ENCODE measurements at regions not wholly inside any gene's neighbourhood (a gene's known extent, or its start where the extent isn't known, plus 50 kb on each side); places are given as distances from the start of the nearest gene placed in this dataset.

DNA sequence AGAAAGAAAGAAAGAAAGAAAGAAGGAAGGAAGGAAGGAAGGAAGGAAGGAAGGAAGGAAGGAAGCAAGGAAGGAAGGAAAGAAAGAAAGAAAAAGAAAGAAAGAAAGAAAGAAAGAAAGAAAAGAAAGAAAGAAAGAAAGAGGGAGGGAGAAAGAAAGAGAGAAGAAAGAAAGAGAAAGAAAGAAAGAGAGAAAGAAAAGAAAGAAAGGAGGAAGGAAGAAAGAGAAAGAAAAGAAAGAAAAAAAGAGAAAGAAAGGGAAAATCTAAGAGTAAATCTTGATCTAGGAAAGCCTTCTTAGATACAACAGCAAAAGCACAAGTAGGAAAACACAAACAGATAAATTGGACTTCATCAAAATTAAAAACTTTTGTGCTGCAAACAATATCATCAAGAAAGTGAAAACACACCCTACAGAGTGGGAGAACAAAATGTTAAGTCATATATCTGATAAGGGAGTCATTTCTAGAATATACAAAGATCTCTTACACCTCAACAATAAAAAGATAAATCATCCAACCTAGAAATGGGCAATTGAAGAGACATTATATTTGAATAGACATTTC, 116.8 kb upstream of the FGF3 start:
- ATAC-seq (no peak), DNase-seq (no peak)
- Mint-ChIP-seq H3K4me3 (no peak overlapping the region), H3K36me3 (ENCODE audit: low read depth) (no peaks in the 10 kb centered on the region), H3K4me1 (ENCODE audit: low read depth) (no peaks in the 10 kb centered on the region), H3K9me3 (ENCODE audit: insufficient read depth) (no peaks in the 10 kb centered on the region), H3K27me3 (ENCODE audit: low read depth) (peaks cover 6% of the 10 kb centered on the region), H3K27ac (no peak overlapping the region)
- ChIA-PET POLR2A (no interaction called here), CTCF (interaction anchor here (1.0 kb wide), 1 partner anchor 260 kb away, joined by 3 read pairs; no protein-coding TSS in a partner anchor)

DNA sequence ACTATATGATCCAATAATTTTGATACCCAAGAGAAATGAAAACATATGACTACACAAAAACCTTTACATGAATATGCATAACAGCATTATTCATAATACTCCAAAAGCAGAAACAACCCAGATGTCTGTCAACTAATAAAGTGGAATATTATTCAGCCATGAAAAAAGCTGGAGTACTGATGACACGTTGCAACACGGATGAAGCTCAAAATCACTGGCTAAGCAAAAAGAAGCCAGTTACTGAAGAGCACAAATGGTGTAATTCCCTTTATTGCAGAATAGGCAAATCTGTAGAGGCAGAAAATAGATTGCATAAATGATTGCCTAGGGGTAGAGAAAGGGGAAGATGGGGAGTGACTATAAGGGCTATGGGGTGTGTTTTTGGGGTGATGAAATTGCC, 117.6 kb upstream of the FGF3 start:
- Mint-ChIP-seq H3K36me3 (ENCODE audit: low read depth) (no peaks in the 10 kb centered on the region), H3K9me3 (ENCODE audit: insufficient read depth) (no peaks in the 10 kb centered on the region), H3K27me3 (ENCODE audit: low read depth) (peaks cover 6% of the 10 kb centered on the region), H3K27ac (no peak overlapping the region), H3K4me3 (no peak overlapping the region), H3K4me1 (ENCODE audit: low read depth) (no peaks in the 10 kb centered on the region)
- CTCF ChIA-PET: interaction anchor here (1.0 kb wide), 1 partner anchor 259 kb away, joined by 3 read pairs; no protein-coding TSS in a partner anchor
- no peak for DNase-seq
- POLR2A ChIA-PET: no interaction called here
- ATAC-seq: no peak

DNA sequence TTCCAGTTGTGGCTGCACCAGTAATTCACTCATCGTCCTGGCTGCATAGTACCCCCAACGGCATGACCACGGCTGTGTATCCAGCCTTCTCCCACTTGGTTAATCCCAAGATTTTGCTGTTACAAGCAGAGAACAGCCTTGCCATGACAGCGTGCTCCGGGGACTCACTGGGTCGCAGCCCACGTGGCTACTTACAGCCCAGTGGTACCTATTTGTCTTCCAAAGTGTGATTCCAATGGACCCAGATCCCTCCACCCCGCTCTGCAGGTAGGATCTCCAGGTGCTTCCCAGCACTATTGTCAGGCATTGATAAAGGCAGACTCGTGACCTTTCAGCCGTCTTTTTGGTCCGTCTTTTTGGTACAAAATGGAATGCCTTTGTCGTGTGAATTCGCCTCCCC, 119.0 kb upstream of the FGF3 start:
- POLR2A ChIA-PET: no interaction called here
- DNase-seq: no peak
- Mint-ChIP-seq H3K4me3 (no peak overlapping the region), H3K36me3 (ENCODE audit: low read depth) (no peaks in the 10 kb centered on the region), H3K4me1 (ENCODE audit: low read depth) (no peaks in the 10 kb centered on the region), H3K27ac (no peak overlapping the region), H3K9me3 (ENCODE audit: insufficient read depth) (no peaks in the 10 kb centered on the region), H3K27me3 (ENCODE audit: low read depth) (peaks cover 3% of the 10 kb centered on the region)
- CTCF ChIA-PET: no interaction called here
- ATAC-seq: no peak

DNA sequence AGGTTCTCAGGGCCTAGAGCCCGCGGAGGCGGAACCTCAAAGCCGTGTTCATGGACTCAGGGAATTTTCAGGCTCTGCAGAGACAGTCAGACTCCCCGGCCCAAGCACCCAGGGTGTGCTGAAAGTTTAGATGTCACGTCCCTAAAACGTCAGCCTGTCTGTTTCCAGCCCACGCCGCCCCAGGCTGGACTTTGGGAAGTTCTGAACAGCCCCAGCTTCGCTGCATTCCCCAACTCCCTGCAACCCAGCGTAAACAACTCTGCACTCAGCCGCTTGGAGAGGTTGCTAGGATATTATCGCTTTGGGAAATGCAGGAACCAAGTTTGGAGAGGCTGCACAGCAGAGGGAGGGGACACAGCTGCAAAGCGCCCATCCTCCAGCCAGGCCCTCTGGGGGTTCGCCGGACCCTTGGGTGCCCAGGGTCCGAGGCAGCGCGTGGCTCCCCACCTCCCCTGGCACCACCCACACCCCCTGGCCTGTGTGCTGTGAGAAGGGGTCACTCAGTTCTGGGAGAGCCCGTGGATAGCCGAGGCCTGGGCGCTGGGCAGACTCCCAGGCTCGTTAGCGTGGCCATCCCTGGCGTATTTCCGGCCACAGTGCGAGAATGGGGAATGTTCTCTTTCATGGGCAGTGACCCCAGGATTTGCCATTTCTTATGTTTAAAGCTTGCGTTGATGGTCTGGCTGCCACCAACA, 120.5 kb upstream of the FGF3 start:
- POLR2A ChIA-PET: no interaction called here
- CTCF ChIA-PET: interaction anchor here (0.6 kb wide), 1 partner anchor 21 kb away, joined by 3 read pairs; no protein-coding TSS in a partner anchor
- ATAC-seq (no peak), DNase-seq (no peak)
- H3K9me3 Mint-ChIP-seq (ENCODE audit: insufficient read depth): no peaks in the 10 kb centered on the region
- H3K4me3 Mint-ChIP-seq: no peak overlapping the region
- H3K27ac Mint-ChIP-seq: no peak overlapping the region
- no peaks in the 10 kb centered on the region for H3K4me1 Mint-ChIP-seq (ENCODE audit: low read depth)
- H3K27me3 Mint-ChIP-seq (ENCODE audit: low read depth): peaks cover under 1% of the 10 kb centered on the region
- no peaks in the 10 kb centered on the region for H3K36me3 Mint-ChIP-seq (ENCODE audit: low read depth)

DNA sequence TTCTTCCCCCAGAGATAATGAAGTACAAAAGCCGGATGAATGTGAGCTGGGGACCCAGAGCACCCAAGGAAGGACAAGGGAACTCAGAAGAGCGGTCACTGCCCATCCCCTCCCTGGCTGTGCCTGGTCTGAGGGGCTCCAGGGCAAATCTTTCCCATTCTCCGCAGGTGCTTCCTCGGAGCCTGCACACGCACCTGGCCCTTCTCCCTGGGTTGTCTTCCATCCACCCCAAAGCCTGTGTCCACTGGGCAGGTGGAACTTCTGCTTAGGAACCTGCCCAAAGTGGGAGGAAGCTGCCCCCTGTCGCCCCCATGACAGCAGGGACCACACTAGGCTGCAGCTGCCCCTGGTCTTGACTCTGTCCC, 121.0 kb upstream of the FGF3 start:
- DNase-seq (no peak), ATAC-seq (no peak)
- Mint-ChIP-seq H3K27me3 (ENCODE audit: low read depth) (no peaks in the 10 kb centered on the region), H3K36me3 (ENCODE audit: low read depth) (no peaks in the 10 kb centered on the region), H3K4me3 (no peak overlapping the region), H3K9me3 (ENCODE audit: insufficient read depth) (no peaks in the 10 kb centered on the region), H3K27ac (no peak overlapping the region), H3K4me1 (ENCODE audit: low read depth) (no peaks in the 10 kb centered on the region)
- POLR2A ChIA-PET: no interaction called here
- CTCF ChIA-PET: no interaction called here

DNA sequence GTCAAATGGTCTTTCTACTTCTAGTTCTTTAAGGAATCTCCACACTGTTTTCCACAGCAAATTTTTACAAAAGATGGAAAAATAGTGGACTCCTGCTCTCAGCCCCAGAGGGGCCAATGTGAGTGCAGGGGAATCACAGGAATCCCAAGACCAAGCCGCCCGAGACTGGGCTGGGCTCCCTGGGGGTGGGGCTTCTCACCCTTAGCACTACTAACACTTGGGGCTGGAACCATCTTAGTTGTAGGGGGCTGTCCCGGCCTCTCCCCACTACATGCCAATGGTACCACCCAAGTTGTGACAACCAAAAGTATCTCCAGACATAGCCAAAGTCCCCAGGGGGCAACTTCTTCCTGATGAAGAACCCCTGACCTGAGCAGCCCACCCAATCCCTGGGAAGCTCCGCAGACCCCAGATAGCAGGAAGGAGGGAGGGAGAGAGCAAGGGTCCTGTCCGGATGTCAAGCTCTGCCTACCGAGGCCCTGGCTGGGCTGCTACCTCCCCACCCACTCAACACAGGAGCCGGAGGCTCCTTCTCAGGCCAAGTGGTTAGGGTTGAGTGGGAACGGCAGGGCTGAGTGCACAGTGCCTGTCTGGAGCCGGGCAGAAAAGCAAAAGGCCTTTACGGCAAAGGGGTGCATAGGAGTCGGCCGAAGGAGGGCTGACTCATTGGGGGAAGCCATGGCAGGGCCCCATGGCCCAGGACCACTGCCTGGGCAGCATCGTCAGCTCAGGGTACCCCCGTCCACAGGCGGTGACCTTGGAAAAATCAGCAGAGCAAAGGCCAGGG, 122.5 kb upstream of the FGF3 start:
- CTCF ChIA-PET: no interaction called here
- POLR2A ChIA-PET: no interaction called here
- ATAC-seq (no peak), DNase-seq (no peak)
- H3K36me3 Mint-ChIP-seq (ENCODE audit: low read depth): no peaks in the 10 kb centered on the region
- H3K4me1 Mint-ChIP-seq (ENCODE audit: low read depth): no peaks in the 10 kb centered on the region
- no peak overlapping the region for H3K27ac Mint-ChIP-seq
- no peaks in the 10 kb centered on the region for H3K27me3 Mint-ChIP-seq (ENCODE audit: low read depth)
- H3K9me3 Mint-ChIP-seq (ENCODE audit: insufficient read depth): no peaks in the 10 kb centered on the region
- no peak overlapping the region for H3K4me3 Mint-ChIP-seq

DNA sequence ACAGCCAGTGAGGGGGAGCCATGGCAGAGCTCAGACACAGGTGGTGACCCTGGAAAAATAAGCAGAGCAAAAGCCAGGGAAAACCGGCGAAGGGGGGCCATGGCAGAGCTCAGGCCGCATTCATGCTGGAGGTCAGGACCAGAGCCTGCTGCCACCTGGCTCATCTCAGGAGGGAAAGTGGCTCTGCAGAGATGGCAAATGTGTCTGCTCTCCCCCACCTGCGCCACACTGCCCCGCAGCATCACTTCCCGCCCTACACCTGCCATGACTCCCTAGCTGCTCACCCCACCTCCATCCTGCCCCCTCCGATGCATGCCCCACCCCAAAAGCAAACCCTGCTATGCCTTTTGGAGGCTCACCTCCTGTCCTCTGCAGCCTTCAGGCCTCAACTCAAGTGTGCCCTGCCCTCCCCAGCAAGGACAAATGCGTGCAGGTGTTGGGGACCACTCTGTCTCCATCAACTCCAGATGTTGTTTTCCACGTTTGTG, 123.2 kb upstream of the FGF3 start:
- CTCF ChIA-PET: no interaction called here
- ATAC-seq: no peak
- POLR2A ChIA-PET: no interaction called here
- no peak for DNase-seq
- Mint-ChIP-seq H3K36me3 (ENCODE audit: low read depth) (no peaks in the 10 kb centered on the region), H3K27me3 (ENCODE audit: low read depth) (no peaks in the 10 kb centered on the region), H3K27ac (no peak overlapping the region), H3K4me1 (ENCODE audit: low read depth) (no peaks in the 10 kb centered on the region), H3K9me3 (ENCODE audit: insufficient read depth) (no peaks in the 10 kb centered on the region), H3K4me3 (no peak overlapping the region)

DNA sequence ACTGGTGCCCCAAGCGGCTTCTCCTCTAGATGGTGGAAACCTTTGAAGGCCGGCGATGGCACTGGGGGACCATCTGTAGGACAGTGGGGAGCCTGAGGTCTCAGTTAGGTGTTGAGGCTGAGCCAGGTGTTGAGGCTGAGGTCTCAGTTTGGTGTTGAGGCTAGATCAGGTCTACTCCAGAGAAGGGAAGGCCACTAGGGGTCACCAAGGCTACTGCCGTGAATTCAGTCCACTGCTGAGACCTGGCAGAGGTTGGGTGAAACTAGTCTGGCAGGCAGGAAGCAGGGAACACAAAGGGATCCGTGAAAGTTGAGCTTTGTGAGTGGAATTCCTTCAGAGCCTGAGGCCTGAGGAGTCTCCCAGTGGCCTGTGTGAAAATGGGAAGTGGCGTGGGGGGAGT, 123.8 kb upstream of the FGF3 start:
- H3K9me3 Mint-ChIP-seq (ENCODE audit: insufficient read depth): no peaks in the 10 kb centered on the region
- no peak for DNase-seq

DNA sequence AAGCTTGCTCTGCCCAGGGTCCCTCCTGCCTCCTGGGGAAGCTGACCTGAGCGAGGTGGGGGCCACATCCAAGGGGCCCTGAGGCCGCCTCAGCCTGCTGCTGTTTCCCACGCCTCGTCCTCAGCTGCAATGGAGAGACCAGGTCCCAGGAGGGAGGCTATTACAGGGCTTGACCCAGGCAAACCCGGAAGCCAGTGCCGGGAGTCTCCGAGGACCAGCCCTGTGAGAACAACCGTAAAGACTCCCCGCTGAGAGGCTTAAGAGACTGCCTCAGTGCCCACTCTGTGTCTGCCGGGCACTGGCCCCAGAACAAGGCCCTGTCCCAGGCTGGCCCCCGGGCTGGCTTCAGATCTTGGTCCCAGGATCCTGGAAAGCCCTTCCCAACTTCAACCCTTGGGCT, 124.3 kb upstream of the FGF3 start:
- Mint-ChIP-seq H3K27ac (no peak overlapping the region), H3K9me3 (ENCODE audit: insufficient read depth) (no peaks in the 10 kb centered on the region), H3K4me3 (no peak overlapping the region), H3K27me3 (ENCODE audit: low read depth) (no peaks in the 10 kb centered on the region), H3K4me1 (ENCODE audit: low read depth) (no peaks in the 10 kb centered on the region), H3K36me3 (ENCODE audit: low read depth) (no peaks in the 10 kb centered on the region)
- ChIA-PET CTCF (no interaction called here), POLR2A (no interaction called here)
- DNase-seq: no peak
- no peak for ATAC-seq

More for the DNA sequence above, 123.8 kb upstream of the FGF3 start:
- ATAC-seq: no peak
- Mint-ChIP-seq H3K36me3 (ENCODE audit: low read depth) (no peaks in the 10 kb centered on the region), H3K27ac (no peak overlapping the region), H3K4me1 (ENCODE audit: low read depth) (no peaks in the 10 kb centered on the region), H3K27me3 (ENCODE audit: low read depth) (no peaks in the 10 kb centered on the region), H3K4me3 (no peak overlapping the region)
- ChIA-PET CTCF (no interaction called here), POLR2A (no interaction called here)

DNA sequence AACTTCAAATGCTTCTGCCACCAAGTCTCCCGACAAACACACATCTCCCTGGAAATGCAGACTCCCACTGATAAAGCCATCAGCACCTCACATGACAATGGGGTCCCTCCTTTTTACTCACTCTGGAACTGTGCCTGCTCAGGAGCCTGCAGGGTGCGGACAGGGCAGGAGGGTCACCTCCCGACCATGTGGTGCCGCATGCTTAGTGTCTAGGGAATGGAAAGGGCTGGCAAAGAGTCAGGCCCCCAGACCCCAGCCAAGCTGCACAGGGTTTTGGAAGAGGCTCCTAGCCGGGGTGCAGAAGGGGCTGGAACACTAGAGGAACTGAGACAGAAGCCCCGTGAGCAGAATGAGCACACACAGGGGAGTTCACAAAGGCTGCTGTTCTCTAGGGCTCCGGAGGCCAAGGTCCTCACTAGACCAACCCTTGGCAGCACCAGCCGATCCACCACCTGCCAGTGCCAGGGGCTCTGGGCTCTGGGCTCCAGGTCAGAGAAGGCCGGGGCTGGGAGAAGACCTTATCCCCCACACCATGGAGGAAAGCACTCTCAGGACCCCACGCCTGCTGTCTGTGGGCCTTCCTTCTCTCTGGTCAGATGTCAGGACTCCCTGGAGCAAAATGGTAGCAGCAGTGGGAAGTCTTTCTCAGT, 125.1 kb upstream of the FGF3 start:
- DNase-seq (no peak), ATAC-seq (no peak)
- Mint-ChIP-seq H3K4me3 (no peak overlapping the region), H3K27ac (no peak overlapping the region), H3K36me3 (ENCODE audit: low read depth) (no peaks in the 10 kb centered on the region), H3K27me3 (ENCODE audit: low read depth) (no peaks in the 10 kb centered on the region), H3K9me3 (ENCODE audit: insufficient read depth) (no peaks in the 10 kb centered on the region), H3K4me1 (ENCODE audit: low read depth) (no peaks in the 10 kb centered on the region)
- POLR2A ChIA-PET: no interaction called here
- CTCF ChIA-PET: no interaction called here

DNA sequence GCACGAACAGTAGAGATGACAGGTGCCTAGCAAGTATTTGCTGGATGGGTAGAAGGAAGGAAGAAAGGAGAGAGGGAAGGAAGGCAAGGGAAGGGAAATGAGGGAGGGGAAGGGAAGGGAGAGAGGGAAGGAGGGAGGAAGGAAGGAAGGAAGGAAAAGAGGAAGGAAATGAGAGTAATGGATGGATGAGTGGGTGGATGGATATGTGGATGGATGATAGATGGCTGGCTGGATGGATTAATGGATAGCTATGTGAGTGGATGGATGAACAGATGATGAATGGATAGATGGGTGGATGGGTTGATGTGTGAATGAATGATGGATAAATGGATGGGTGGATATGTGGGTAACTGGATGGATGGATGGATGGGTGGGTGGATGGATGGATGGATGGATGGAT, 125.9 kb upstream of the FGF3 start:
- Mint-ChIP-seq H3K4me1 (ENCODE audit: low read depth) (no peaks in the 10 kb centered on the region), H3K36me3 (ENCODE audit: low read depth) (no peaks in the 10 kb centered on the region), H3K4me3 (no peak overlapping the region), H3K9me3 (ENCODE audit: insufficient read depth) (no peaks in the 10 kb centered on the region), H3K27me3 (ENCODE audit: low read depth) (no peaks in the 10 kb centered on the region), H3K27ac (no peak overlapping the region)
- POLR2A ChIA-PET: no interaction called here
- ATAC-seq (no peak), DNase-seq (no peak)
- CTCF ChIA-PET: no interaction called here
